H1 (cell line): ENCODE measurements at regions not wholly inside any gene's neighbourhood (a gene's known extent, or its start where the extent isn't known, plus 50 kb on each side); places are given as distances from the start of the nearest gene placed in this dataset.

ENCODE experiments used
- ASH2L ChIP-seq: fragments of 200-600, 300-600 bp; sonication (generic); IDR thresholded peaks from one replicate; pipeline ENCODE4 v1.7.1; 2017; ENCODE audit warnings: low read length
- CHD7 ChIP-seq: fragments of 300-600 bp; sonication (generic); IDR thresholded peaks from 2 replicates; pipeline ENCODE4 v1.7.1; 2012; ENCODE audit warnings: low read length, moderate library complexity, mild to moderate bottlenecking, inconsistent platforms; ENCODE audit not compliant: insufficient replicate concordance
- FOSL1 ChIP-seq: IDR thresholded peaks from 2 replicates; pipeline ENCODE4 v1.6.1; 2011; ENCODE audit warnings: mild to moderate bottlenecking, low read depth, low read length, moderate library complexity; ENCODE audit not compliant: insufficient read depth
- PHF8 ChIP-seq: fragments of 200-600 bp; sonication (generic); conservative IDR thresholded peaks from 2 replicates; pipeline ENCODE4 v1.7.1; 2012; ENCODE audit warnings: low read depth, mild to moderate bottlenecking, inconsistent platforms, low read length, moderate library complexity
- TCF12 ChIP-seq: IDR thresholded peaks from 2 replicates; pipeline ENCODE4 v1.6.1; 2011; ENCODE audit warnings: low read depth, mild to moderate bottlenecking, low read length
- TF ChIP-seq, protein P1 (sequence below): IDR thresholded peaks from 2 replicates; pipeline ENCODE4 v1.6.1; 2011; ENCODE audit warnings: low read length, improper control_type of control experiment

- TF ChIP-seq CHD7 = no peak
- TF ChIP-seq, protein P1, sequence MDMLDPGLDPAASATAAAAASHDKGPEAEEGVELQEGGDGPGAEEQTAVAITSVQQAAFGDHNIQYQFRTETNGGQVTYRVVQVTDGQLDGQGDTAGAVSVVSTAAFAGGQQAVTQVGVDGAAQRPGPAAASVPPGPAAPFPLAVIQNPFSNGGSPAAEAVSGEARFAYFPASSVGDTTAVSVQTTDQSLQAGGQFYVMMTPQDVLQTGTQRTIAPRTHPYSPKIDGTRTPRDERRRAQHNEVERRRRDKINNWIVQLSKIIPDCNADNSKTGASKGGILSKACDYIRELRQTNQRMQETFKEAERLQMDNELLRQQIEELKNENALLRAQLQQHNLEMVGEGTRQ = no peak
- TF ChIP-seq FOSL1 = no peak
- no peak for TF ChIP-seq TCF12
- no peak for TF ChIP-seq PHF8
- no peak for TF ChIP-seq ASH2L
Observed at GRCh38 chr15:75104804-75105557, 81.6 kb downstream of the PPCDC start (continued).
